ENCODE measurements at regions not wholly inside any gene's neighbourhood (a gene's known extent, or its start where the extent isn't known, plus 50 kb on each side); places are given as distances from the start of the nearest gene placed in this dataset.
A peak's percentile ranks its signal among the peaks of the same experiment; 100 is the strongest.

GRCh38 chr14:100398044-100398443, 74.9 kb downstream of the SLC25A47 start:
- Histone ChIP-seq H3K9me3 (ENCODE audit: insufficient read depth, low read depth, low read length) (no peaks in the 10 kb centered on the region), H3K4me3 (ENCODE audit: insufficient read depth, low read depth, low read length) (no peak overlapping the region), H3K9ac (ENCODE audit: low read length) (no peak overlapping the region), H3K27ac (ENCODE audit: low read depth, low read length) (no peak overlapping the region), H4K20me1 (ENCODE audit: insufficient read depth, low read length) (peaks cover 45% of the 10 kb centered on the region), H3K27me3 (ENCODE audit: insufficient read depth, low read length) (no peaks in the 10 kb centered on the region), H3K4me2 (ENCODE audit: low read length) (no peak overlapping the region), H3K36me3 (ENCODE audit: insufficient read depth, low read length) (no peaks in the 10 kb centered on the region), H2AFZ (ENCODE audit: low read depth, low read length) (no peak overlapping the region), H3K4me1 (ENCODE audit: insufficient read depth, low read length) (peaks cover 11% of the 10 kb centered on the region), H3K79me2 (ENCODE audit: insufficient read depth, low read length) (peaks cover 17% of the 10 kb centered on the region)
- DNase-seq (ENCODE audit: low read depth) = no peak
- H3K36me3 Mint-ChIP-seq (ENCODE audit: low read depth, unreplicated experiment) = peaks cover 12% of the 10 kb centered on the region
- no peaks in the 10 kb centered on the region for H3K9me3 Mint-ChIP-seq (ENCODE audit: unreplicated experiment)
- H3K27ac Mint-ChIP-seq (ENCODE audit: unreplicated experiment) = no peak overlapping the region
- no peak for FAIRE-seq
- H3K27me3 Mint-ChIP-seq (ENCODE audit: low read depth, unreplicated experiment) = no peaks in the 10 kb centered on the region
- peaks cover 34% of the 10 kb centered on the region for H3K4me1 Mint-ChIP-seq (ENCODE audit: low read depth, unreplicated experiment)
- H3K4me3 Mint-ChIP-seq (ENCODE audit: unreplicated experiment) = no peak overlapping the region
- TF ChIP-seq EZH2 (IDR thresholded peaks at IDR 0.05; ENCODE audit: insufficient read depth, low read length) (no peak), CTCF (IDR thresholded peaks at IDR 0.05; ENCODE audit: insufficient read depth, low read depth, low read length) (no peak)

DNA sequence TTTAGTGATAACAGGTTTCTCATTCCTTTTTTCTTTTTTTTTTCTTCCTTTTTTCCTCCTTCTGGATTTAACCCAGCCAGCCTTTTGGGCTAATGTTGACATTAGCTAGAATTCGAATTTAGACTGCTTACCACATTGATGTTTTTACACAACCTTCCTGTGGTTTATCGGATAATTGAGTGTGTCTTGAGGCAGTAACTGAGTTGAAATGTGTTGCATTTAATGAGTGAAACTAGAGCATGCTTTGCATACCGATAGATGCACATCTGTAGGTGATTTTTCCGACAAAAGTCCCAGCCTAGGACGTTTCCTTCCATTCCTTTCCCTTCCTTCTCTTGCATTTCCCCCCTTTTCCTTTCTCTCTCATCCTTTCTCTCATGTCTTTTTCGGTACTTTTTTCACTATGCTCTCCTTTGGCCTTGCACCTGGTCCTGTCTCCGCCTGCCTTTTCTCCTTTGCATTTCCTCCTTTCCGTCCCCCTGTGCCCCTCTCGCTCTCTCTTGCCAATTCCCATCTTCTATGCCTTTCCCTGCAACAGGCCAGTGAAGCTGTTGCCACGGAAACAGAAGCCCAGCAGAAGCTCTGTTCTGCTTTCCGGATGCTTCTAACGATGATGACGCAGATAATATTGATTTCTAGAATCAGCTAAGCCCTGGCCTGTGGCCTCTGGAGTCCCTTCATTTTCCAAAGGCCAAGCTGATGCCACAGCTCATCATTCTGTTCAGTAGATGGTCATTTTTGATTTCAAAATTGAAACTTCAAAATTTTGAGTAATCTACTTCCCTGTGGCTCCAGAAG, 76.1 kb downstream of the SLC25A47 start:
- H3K27ac ChIP-seq (ENCODE audit: low read depth, low read length) = no peak overlapping the region
- H3K9me3 ChIP-seq (ENCODE audit: insufficient read depth, low read depth, low read length) = no peaks in the 10 kb centered on the region
- TF ChIP-seq EZH2 (IDR thresholded peaks at IDR 0.05; ENCODE audit: insufficient read depth, low read length) = no peak
- no peak for TF ChIP-seq CTCF (IDR thresholded peaks at IDR 0.05; ENCODE audit: insufficient read depth, low read depth, low read length)
- Mint-ChIP-seq H3K36me3 (ENCODE audit: low read depth, unreplicated experiment) (peaks cover 12% of the 10 kb centered on the region), H3K27me3 (ENCODE audit: low read depth, unreplicated experiment) (no peaks in the 10 kb centered on the region), H3K9me3 (ENCODE audit: unreplicated experiment) (no peaks in the 10 kb centered on the region), H3K4me3 (ENCODE audit: unreplicated experiment) (no peak overlapping the region), H3K27ac (ENCODE audit: unreplicated experiment) (no peak overlapping the region), H3K4me1 (ENCODE audit: low read depth, unreplicated experiment) (peaks cover 28% of the 10 kb centered on the region)
- FAIRE-seq (no peak), DNase-seq (ENCODE audit: low read depth) (peak; percentile 47)
- no peaks in the 10 kb centered on the region for H3K27me3 ChIP-seq (ENCODE audit: insufficient read depth, low read length)
- H4K20me1 ChIP-seq (ENCODE audit: insufficient read depth, low read length) = peaks cover 43% of the 10 kb centered on the region
- peaks cover 14% of the 10 kb centered on the region for H3K79me2 ChIP-seq (ENCODE audit: insufficient read depth, low read length)
- peaks cover 11% of the 10 kb centered on the region for H3K4me1 ChIP-seq (ENCODE audit: insufficient read depth, low read length)
- H3K4me3 ChIP-seq (ENCODE audit: insufficient read depth, low read depth, low read length) = no peak overlapping the region
- H3K4me2 ChIP-seq (ENCODE audit: low read length) = no peak overlapping the region
- no peaks in the 10 kb centered on the region for H3K36me3 ChIP-seq (ENCODE audit: insufficient read depth, low read length)
- no peak overlapping the region for H2AFZ ChIP-seq (ENCODE audit: low read depth, low read length)
- no peak overlapping the region for H3K9ac ChIP-seq (ENCODE audit: low read length)

DNA sequence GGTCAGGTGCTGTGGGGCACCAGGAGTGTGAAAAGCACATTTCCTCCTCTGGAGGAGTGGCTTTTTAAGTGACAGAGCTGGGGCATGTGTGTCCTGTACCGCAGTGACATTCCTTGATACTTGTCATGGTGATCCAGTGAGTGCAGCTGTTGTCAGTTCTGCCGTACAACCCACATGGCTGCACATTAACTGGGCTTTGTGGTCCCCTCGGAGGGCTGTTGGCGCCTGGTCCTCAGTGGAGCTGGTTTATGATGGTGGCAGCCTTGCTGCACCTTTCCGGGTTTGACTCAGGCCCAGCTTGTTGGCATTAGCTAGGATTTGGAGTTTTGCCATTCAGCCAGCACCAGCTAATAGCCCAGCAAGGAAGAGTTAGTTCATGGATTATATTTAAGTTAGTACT, 77.0 kb downstream of the SLC25A47 start:
- H3K36me3 Mint-ChIP-seq (ENCODE audit: low read depth, unreplicated experiment) = peaks cover 16% of the 10 kb centered on the region
- Histone ChIP-seq H4K20me1 (ENCODE audit: insufficient read depth, low read length) (peaks cover 35% of the 10 kb centered on the region), H2AFZ (ENCODE audit: low read depth, low read length) (no peak overlapping the region), H3K27me3 (ENCODE audit: insufficient read depth, low read length) (no peaks in the 10 kb centered on the region), H3K27ac (ENCODE audit: low read depth, low read length) (no peak overlapping the region), H3K36me3 (ENCODE audit: insufficient read depth, low read length) (no peaks in the 10 kb centered on the region), H3K4me2 (ENCODE audit: low read length) (no peak overlapping the region), H3K4me1 (ENCODE audit: insufficient read depth, low read length) (peaks cover 11% of the 10 kb centered on the region), H3K79me2 (ENCODE audit: insufficient read depth, low read length) (peaks cover 16% of the 10 kb centered on the region), H3K9ac (ENCODE audit: low read length) (no peak overlapping the region), H3K9me3 (ENCODE audit: insufficient read depth, low read depth, low read length) (no peaks in the 10 kb centered on the region), H3K4me3 (ENCODE audit: insufficient read depth, low read depth, low read length) (no peak overlapping the region)
- H3K4me1 Mint-ChIP-seq (ENCODE audit: low read depth, unreplicated experiment) = peaks cover 30% of the 10 kb centered on the region
- H3K9me3 Mint-ChIP-seq (ENCODE audit: unreplicated experiment) = no peaks in the 10 kb centered on the region
- TF ChIP-seq CTCF (IDR thresholded peaks at IDR 0.05; ENCODE audit: insufficient read depth, low read depth, low read length) = no peak
- TF ChIP-seq EZH2 (IDR thresholded peaks at IDR 0.05; ENCODE audit: insufficient read depth, low read length) = no peak
- H3K4me3 Mint-ChIP-seq (ENCODE audit: unreplicated experiment) = no peak overlapping the region
- no peak for DNase-seq (ENCODE audit: low read depth)
- no peak for FAIRE-seq
- H3K27me3 Mint-ChIP-seq (ENCODE audit: low read depth, unreplicated experiment) = no peaks in the 10 kb centered on the region
- no peak overlapping the region for H3K27ac Mint-ChIP-seq (ENCODE audit: unreplicated experiment)
